ENCODE measurements at regions not wholly inside any gene's neighbourhood (a gene's known extent, or its start where the extent isn't known, plus 50 kb on each side); places are given as distances from the start of the nearest gene placed in this dataset.

GRCh38 chr16:65519402-65519801, 397.5 kb upstream of the CDH11 start (continued):
- TF ChIP-seq KDM5A (IDR thresholded peaks at IDR 0.05; ENCODE audit: low read length): no peak
- no peak for TF ChIP-seq CBX8 (IDR thresholded peaks at IDR 0.05; ENCODE audit: borderline replicate concordance, low read depth, low read length)
- no peak for TF ChIP-seq KDM4A (IDR thresholded peaks at IDR 0.05; ENCODE audit: low read depth, low read length, severe bottlenecking)

Data from H1 (cell line).